A673 (cell line): ENCODE measurements at regions not wholly inside any gene's neighbourhood (a gene's known extent, or its start where the extent isn't known, plus 50 kb on each side); places are given as distances from the start of the nearest gene placed in this dataset.
"Not testable (repeated sequence)": the region's sequence is repeated elsewhere in the genome, so short reads cannot be mapped to it uniquely, and the experiment has no call there.

Experiments used
- BruUV-seq: library from RNA; stranded (reverse); fragments of 400-500 nt; replicated peaks from 2 replicates; lab custom pipeline; 2021; lab: Mats Ljungman, UMichigan
- CTCF ChIA-PET: fragments of 300-600 bp; sonication (Branson Sonifier 250); formaldehyde crosslinking; loops from one replicate; lab custom pipeline; 2022; ENCODE audit warnings: antibody characterized with exemption; lab: Charles Lee
- POLR2A ChIA-PET: fragments of 300-600 bp; sonication (Branson Sonifier 250); formaldehyde crosslinking; loops from one replicate; lab custom pipeline; 2022; ENCODE audit warnings: antibody characterized with exemption; ENCODE audit not compliant: low non-redundant PET; lab: Charles Lee
- DNase-seq: peaks from one replicate; pipeline ENCODE4 v3.0.0-alpha.2; 2015; ENCODE audit warnings: low spot score
- H3K27ac ChIP-seq: fragments of 200-600 bp; sonication (generic); 2 replicates; pipeline ENCODE4 v1.5.1; 2016; ENCODE audit warnings: mixed run types, low read depth, mild to moderate bottlenecking, mixed read lengths, antibody characterized with exemption, low read length; ENCODE audit not compliant: poor library complexity, severe bottlenecking
- H3K27me3 ChIP-seq: fragments of 200-600 bp; sonication (generic); replicated peaks from 2 replicates; pipeline ENCODE4 v1.6.1; 2017; ENCODE audit warnings: mixed run types, low read depth, mild to moderate bottlenecking, mixed read lengths, antibody characterized with exemption, low read length; ENCODE audit not compliant: insufficient read depth, poor library complexity
- H3K36me3 ChIP-seq: fragments of 200-600 bp; sonication (generic); 2 replicates; pipeline ENCODE4 v1.6.1; 2016; ENCODE audit warnings: mixed run types, mild to moderate bottlenecking, mixed read lengths, antibody characterized with exemption, low read length; ENCODE audit not compliant: insufficient read depth, poor library complexity, severe bottlenecking
- H3K4me1 ChIP-seq: fragments of 200-600 bp; sonication (generic); 2 replicates; pipeline ENCODE4 v1.6.1; 2017; ENCODE audit warnings: mixed run types, mild to moderate bottlenecking, mixed read lengths, antibody characterized with exemption, low read length; ENCODE audit not compliant: insufficient read depth, poor library complexity, severe bottlenecking
- H3K4me3 ChIP-seq: fragments of 200-600 bp; sonication (generic); 2 replicates; pipeline ENCODE4 v1.5.1; 2016; ENCODE audit warnings: low read depth, mixed run types, mild to moderate bottlenecking, mixed read lengths, low read length; ENCODE audit not compliant: poor library complexity, severe bottlenecking
- H3K9me3 ChIP-seq: fragments of 200-600 bp; sonication (generic); 2 replicates; pipeline ENCODE4 v1.6.1; 2016; ENCODE audit warnings: mixed run types, low read depth, mild to moderate bottlenecking, mixed read lengths, antibody characterized with exemption, low read length; ENCODE audit not compliant: poor library complexity, severe bottlenecking
- CTCF ChIP-seq: fragments of 300-800, 200-600 bp; sonication (generic); conservative IDR thresholded peaks from 2 replicates; pipeline ENCODE4 v1.5.1; 2017; ENCODE audit warnings: low read depth, mild to moderate bottlenecking, antibody characterized with exemption, low read length, moderate library complexity, mixed read lengths
- EZH2 ChIP-seq: fragments of 200-600 bp; sonication (generic); IDR thresholded peaks from 2 replicates; pipeline ENCODE4 v1.6.1; 2017; ENCODE audit warnings: borderline replicate concordance, low read depth, mild to moderate bottlenecking, mixed read lengths, antibody characterized with exemption, low read length; ENCODE audit not compliant: poor library complexity, severe bottlenecking
- intact Hi-C: fragments of 100-400 bp; cut with micrococcal nuclease; formaldehyde crosslinking; loops from one replicate; pipeline ENCODE4 v1.10.0; 2022; ENCODE audit not compliant: unreplicated experiment

DNA sequence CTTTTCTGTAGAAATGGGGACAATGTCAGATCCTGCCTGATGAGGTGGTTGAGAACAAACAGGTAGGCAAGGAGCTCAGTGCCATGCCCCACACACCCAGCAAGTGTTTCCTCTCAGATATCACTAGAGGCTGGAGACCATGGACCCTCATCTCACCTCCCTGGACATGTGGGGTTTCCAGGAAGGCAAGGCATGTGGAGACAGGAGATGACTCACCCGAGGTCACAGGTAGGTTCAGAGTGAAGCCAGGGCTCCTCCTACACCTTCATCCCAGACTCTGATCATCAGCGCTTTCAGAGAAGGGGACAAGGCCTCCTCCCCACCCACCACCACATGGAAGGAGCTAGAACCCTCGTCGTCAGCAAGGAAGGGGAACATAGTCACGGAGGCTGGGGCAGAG is 69.2 kb downstream of the MATN1 start:
- Histone ChIP-seq H3K27me3 (no peaks in the 10 kb centered on the region), H3K27ac (no peak overlapping the region), H3K36me3 (no peaks in the 10 kb centered on the region), H3K9me3 (no peaks in the 10 kb centered on the region), H3K4me3 (no peak overlapping the region), H3K4me1 (peaks cover 4% of the 10 kb centered on the region)
- POLR2A ChIA-PET: no interaction called here
- DNase-seq: no peak
- CTCF ChIA-PET: no interaction called here
- BruUV-seq: no TSS peak
- TF ChIP-seq EZH2: no peak
- intact Hi-C loops: no loop called here

DNA sequence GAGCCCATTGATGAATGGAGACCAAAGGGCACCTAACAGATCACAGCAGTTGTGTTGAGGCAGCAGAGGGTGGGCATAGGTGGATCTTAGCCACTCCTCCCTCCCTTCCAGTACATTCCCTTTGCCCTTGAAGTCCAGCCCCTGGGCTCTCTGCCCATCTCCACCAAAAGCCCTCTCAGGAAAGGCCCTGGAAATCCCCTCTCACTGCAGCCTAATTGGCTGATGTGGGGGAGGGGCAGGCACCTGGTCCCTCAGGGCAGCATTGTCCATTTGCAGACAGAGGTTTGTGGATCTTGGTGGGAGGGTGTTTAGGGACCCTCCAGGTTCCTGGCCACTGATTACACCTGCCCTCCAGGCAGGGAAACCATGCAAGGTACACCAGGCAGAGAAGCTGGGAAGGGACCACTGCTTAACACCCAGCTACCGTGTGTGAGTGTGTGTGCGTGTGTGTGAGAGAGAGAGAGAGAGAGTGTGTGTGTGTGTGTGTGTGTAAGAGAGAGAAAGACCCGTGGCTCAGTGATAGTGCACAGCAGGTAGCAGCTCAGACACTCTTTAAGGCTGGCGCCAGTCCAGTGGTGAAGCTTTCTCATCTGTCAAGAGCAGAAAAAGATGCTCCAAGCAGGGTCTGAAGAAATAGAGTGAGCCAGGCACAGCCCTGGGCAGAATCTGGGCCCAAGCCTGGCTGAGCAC is 71.1 kb downstream of the MATN1 start:
- H3K9me3 ChIP-seq: no peaks in the 10 kb centered on the region
- intact Hi-C loops: no loop called here
- BruUV-seq: no TSS peak
- no peaks in the 10 kb centered on the region for H3K36me3 ChIP-seq
- H3K27me3 ChIP-seq: no peaks in the 10 kb centered on the region
- DNase-seq: peak; percentile 40
- peaks cover 9% of the 10 kb centered on the region for H3K4me1 ChIP-seq
- no peak overlapping the region for H3K27ac ChIP-seq
- ChIA-PET CTCF (no interaction called here), POLR2A (no interaction called here)
- TF ChIP-seq EZH2 (no peak), CTCF (no peak)
- no peak overlapping the region for H3K4me3 ChIP-seq

DNA sequence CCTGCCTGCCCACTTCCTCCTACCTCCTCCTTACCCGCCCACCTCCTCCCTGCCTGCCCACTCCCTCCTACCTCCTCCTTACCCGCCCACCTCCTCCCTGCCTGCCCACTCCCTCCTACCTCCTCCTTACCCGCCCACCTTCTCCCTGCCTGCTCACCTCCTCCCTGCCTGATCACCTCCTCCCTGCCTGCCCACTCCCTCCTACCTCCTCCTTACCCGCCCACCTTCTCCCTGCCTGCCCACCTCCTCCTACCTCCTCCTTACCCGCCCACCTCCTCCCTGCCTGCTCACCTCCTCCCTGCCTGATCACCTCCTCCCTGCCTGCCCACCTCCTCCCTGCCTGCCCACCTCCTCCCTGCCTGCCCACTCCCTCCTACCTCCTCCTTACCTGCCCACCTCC is 72.0 kb downstream of the MATN1 start:
- H3K4me1 ChIP-seq, DNase-seq, CTCF ChIA-PET, H3K27ac ChIP-seq, H3K36me3 ChIP-seq, BruUV-seq, intact Hi-C loops, POLR2A ChIA-PET, H3K27me3 ChIP-seq, H3K9me3 ChIP-seq, H3K4me3 ChIP-seq: not testable (repeated sequence)

DNA sequence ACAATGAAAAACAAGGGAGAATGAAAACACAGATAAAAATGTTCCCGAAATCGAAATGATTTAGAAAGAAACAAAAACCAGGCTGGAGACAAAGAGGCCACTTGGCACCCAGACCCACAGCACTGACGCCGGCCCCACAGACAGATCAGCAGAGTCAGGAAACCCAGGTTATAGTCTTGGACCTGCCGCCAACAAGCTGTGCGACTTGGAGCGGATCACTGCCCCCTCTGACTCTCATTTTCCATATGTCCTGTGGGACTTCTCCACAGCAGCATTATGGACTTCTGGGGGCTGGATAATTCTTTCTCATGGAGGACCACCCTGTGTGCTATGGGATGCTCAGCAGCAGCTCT is 72.4 kb downstream of the MATN1 start:
- CTCF ChIA-PET: no interaction called here
- no TSS peak for BruUV-seq
- Histone ChIP-seq H3K27me3 (no peaks in the 10 kb centered on the region), H3K4me1 (peaks cover 9% of the 10 kb centered on the region), H3K9me3 (no peaks in the 10 kb centered on the region), H3K36me3 (no peaks in the 10 kb centered on the region), H3K27ac (no peak overlapping the region), H3K4me3 (no peak overlapping the region)
- no peak for DNase-seq
- POLR2A ChIA-PET: no interaction called here
- intact Hi-C loops: no loop called here
- TF ChIP-seq CTCF (no peak), EZH2 (no peak)
